ENCODE measurements at regions not wholly inside any gene's neighbourhood (a gene's known extent, or its start where the extent isn't known, plus 50 kb on each side); places are given as distances from the start of the nearest gene placed in this dataset.

- Histone ChIP-seq H3K4me3 (no peak overlapping the region), H3K4me1 (no peaks in the 10 kb centered on the region), H3K9me3 (no peaks in the 10 kb centered on the region), H3K27ac (no peak overlapping the region), H3K27me3 (no peaks in the 10 kb centered on the region), H3K36me3 (no peaks in the 10 kb centered on the region)
- intact Hi-C loops (cut with DNase I; ENCODE audit: low total_unique reads): no loop called here
- no peak for TF ChIP-seq POLR2A (IDR thresholded peaks at IDR 0.05)
- TF ChIP-seq CTCF (IDR thresholded peaks at IDR 0.05): no peak
- no peak for DNase-seq
These were observed 160.0 kb downstream of the EDEM1 start for GRCh38 chr3:5347486-5347885.

- H3K27ac ChIP-seq: no peak overlapping the region
- no peak for DNase-seq
- intact Hi-C loops (cut with DNase I; ENCODE audit: low total_unique reads): no loop called here
- TF ChIP-seq POLR2A (IDR thresholded peaks at IDR 0.05) (no peak), CTCF (IDR thresholded peaks at IDR 0.05) (no peak)
- H3K4me1 ChIP-seq: no peaks in the 10 kb centered on the region
- H3K27me3 ChIP-seq: no peaks in the 10 kb centered on the region
- no peak overlapping the region for H3K4me3 ChIP-seq
- H3K9me3 ChIP-seq: no peaks in the 10 kb centered on the region
- no peaks in the 10 kb centered on the region for H3K36me3 ChIP-seq
These were observed 160.9 kb downstream of the EDEM1 start for GRCh38 chr3:5348229-5348902.

GRCh38 chr3:5349343-5349742 lies 161.8 kb downstream of the EDEM1 start:
- Histone ChIP-seq H3K4me1 (no peaks in the 10 kb centered on the region), H3K9me3 (no peaks in the 10 kb centered on the region), H3K27ac (no peak overlapping the region), H3K4me3 (no peak overlapping the region), H3K36me3 (no peaks in the 10 kb centered on the region), H3K27me3 (no peaks in the 10 kb centered on the region)
- TF ChIP-seq POLR2A (IDR thresholded peaks at IDR 0.05) (no peak), CTCF (IDR thresholded peaks at IDR 0.05) (no peak)
- no peak for DNase-seq
- intact Hi-C loops (cut with DNase I; ENCODE audit: low total_unique reads): no loop called here

- Histone ChIP-seq H3K4me1 (no peaks in the 10 kb centered on the region), H3K27me3 (no peaks in the 10 kb centered on the region), H3K27ac (no peak overlapping the region), H3K4me3 (no peak overlapping the region), H3K36me3 (no peaks in the 10 kb centered on the region), H3K9me3 (no peaks in the 10 kb centered on the region)
- no peak for TF ChIP-seq CTCF (IDR thresholded peaks at IDR 0.05)
- TF ChIP-seq POLR2A (IDR thresholded peaks at IDR 0.05): no peak
- no peak for DNase-seq
- intact Hi-C loops (cut with DNase I; ENCODE audit: low total_unique reads): no loop called here
These were observed 169.6 kb downstream of the EDEM1 start for GRCh38 chr3:5357089-5357488.

- intact Hi-C loops (cut with DNase I; ENCODE audit: low total_unique reads): no loop called here
- H3K27ac ChIP-seq: no peak overlapping the region
- H3K27me3 ChIP-seq: no peaks in the 10 kb centered on the region
- H3K4me1 ChIP-seq: no peaks in the 10 kb centered on the region
- no peaks in the 10 kb centered on the region for H3K36me3 ChIP-seq
- TF ChIP-seq CTCF (IDR thresholded peaks at IDR 0.05) (no peak), POLR2A (IDR thresholded peaks at IDR 0.05) (no peak)
- no peaks in the 10 kb centered on the region for H3K9me3 ChIP-seq
- no peak overlapping the region for H3K4me3 ChIP-seq
- DNase-seq: no peak
These were observed 171.4 kb downstream of the EDEM1 start for GRCh38 chr3:5358911-5359310.
